ENCODE measurements at regions not wholly inside any gene's neighbourhood (a gene's known extent, or its start where the extent isn't known, plus 50 kb on each side); places are given as distances from the start of the nearest gene placed in this dataset.
"Not testable (repeated sequence)": the region's sequence is repeated elsewhere in the genome, so short reads cannot be mapped to it uniquely, and the experiment has no call there.

DNA sequence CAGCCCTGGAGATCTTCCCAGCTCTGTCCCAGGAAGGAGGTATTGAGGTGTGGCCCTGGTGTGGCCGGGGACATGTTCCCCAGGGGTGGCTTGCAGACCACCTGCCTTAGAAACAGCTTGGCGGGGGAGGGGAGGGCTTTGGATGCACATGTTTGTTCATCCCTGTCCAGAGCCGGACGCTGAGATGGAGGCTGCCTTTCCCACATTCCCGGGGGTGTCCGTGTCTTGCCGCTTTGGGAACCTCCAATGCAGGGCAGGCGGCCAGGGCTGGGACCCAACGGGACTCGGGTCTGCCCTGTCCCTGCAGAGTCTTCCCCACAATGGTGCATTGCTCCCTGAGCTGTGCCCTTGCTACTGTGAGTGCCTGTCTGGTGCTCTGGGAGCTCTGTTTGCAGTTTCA, 319.5 kb upstream of the SFSWAP start:
- DNase-seq = no peak
- no peak for TF ChIP-seq POLR2A (IDR thresholded peaks at IDR 0.05; ENCODE audit: low read length)
- TF ChIP-seq GATA1 (IDR thresholded peaks at IDR 0.05; ENCODE audit: low read depth, low read length) = no peak

DNA sequence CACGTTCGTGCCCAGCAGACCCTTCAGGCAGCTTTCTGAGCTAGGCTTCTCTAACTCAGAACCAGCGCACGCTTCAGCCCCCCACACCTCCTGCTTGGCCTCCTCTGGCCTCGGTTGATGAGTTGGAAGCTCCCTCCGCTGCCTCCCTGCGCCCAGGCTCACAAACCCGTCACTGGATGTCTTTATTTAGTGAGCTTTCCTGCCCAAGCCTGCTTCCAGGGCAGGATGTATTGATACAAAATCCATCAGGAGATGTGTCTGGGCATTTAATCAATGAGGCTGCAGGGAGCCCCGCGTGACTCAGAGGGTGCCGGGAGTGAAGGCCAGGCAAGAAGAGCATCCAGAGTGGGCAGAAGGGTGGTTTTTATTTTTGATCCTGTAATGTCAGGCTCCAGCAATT, 316.1 kb upstream of the SFSWAP start:
- not testable (repeated sequence) for DNase-seq

GRCh38 chr12:131395209-131395684, 315.6 kb upstream of the SFSWAP start:
- DNase-seq = not testable (repeated sequence)

GRCh38 chr12:131395971-131396573, 314.8 kb upstream of the SFSWAP start:
- no peak for DNase-seq
- TF ChIP-seq GATA1 (IDR thresholded peaks at IDR 0.05; ENCODE audit: low read depth, low read length) (no peak), POLR2A (IDR thresholded peaks at IDR 0.05; ENCODE audit: low read length) (no peak)

- TF ChIP-seq POLR2A (IDR thresholded peaks at IDR 0.05; ENCODE audit: low read length) (no peak), GATA1 (IDR thresholded peaks at IDR 0.05; ENCODE audit: low read depth, low read length) (no peak)
- DNase-seq = no peak
Observed at GRCh38 chr12:131397493-131398181, 313.3 kb upstream of the SFSWAP start.

GRCh38 chr12:131399000-131399399, 311.9 kb upstream of the SFSWAP start:
- TF ChIP-seq GATA1 (IDR thresholded peaks at IDR 0.05; ENCODE audit: low read depth, low read length) (no peak), POLR2A (IDR thresholded peaks at IDR 0.05; ENCODE audit: low read length) (no peak)
- no peak for DNase-seq

DNA sequence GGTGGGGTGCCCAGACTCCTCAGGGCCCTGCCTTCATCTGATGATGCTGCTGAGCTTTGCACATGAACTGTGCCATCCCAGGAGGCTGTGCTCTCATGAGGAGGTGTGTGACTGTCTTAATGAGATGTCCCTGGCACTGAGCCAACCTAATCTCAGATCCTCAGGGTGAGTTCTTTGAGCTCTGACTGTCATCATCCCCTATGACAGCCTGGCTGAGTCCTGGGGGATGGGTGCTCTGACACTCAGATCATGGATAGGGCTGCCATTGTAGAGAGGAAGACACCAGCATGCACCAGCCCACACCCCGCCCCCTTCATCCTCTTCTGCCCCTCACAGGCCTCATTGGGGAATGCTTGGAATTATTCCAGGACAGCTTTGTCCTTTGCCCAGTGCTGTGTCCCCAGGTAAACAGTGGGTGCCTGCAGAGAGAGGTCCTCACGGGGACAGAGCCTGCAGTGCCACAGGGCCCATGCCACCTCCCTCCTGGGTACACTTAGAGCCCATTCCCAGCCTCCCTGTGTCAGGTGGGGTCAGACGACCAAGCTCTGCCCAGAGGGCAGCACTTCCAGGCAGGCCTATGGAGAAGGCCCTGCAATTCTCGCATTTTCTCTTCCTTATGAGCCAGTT, 310.1 kb upstream of the SFSWAP start:
- not testable (repeated sequence) for DNase-seq

DNA sequence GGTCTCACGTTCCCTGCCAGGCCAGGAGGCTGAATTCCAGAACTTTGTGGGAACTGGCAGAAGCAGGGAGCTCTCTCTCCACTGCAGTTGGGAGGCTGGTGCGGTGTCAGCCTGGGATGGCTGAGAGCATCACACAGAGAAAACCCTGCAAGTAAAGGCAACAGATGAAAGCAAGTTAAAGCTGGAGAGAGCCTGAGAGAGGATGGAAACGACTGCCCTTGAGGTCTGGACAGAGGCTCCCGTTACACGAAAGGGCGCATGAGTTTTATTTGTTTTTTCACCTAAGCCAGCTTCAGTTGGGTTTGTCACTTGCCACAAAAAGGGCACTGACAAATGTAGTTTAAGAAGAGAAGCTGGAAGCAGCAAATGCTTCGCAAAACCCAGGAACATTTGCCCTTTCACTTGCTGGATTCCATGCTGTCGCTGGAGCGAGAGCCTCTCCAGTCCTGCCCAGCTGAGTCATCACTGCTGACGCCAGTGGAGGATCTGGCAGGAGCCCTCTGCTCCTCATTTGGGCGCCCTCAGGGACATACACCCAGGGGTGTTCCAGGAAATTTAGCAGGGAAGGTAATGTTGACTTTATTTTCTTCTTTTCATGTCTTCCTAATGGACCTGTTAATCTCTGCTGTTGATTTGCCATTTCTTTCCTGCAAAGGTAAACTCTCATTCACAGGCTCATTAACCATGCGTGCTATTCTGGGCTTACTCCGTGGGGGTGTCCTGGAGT, 308.8 kb upstream of the SFSWAP start:
- not testable (repeated sequence) for DNase-seq

GRCh38 chr12:131402781-131403396, 308.0 kb upstream of the SFSWAP start:
- no peak for DNase-seq
- no peak for TF ChIP-seq POLR2A (IDR thresholded peaks at IDR 0.05; ENCODE audit: low read length)
- TF ChIP-seq GATA1 (IDR thresholded peaks at IDR 0.05; ENCODE audit: low read depth, low read length) = no peak

GRCh38 chr12:131403676-131404075, 307.2 kb upstream of the SFSWAP start:
- no peak for DNase-seq
- TF ChIP-seq GATA1 (IDR thresholded peaks at IDR 0.05; ENCODE audit: low read depth, low read length) (no peak), POLR2A (IDR thresholded peaks at IDR 0.05; ENCODE audit: low read length) (no peak)

GRCh38 chr12:131404705-131405104, 306.2 kb upstream of the SFSWAP start:
- TF ChIP-seq POLR2A (IDR thresholded peaks at IDR 0.05; ENCODE audit: low read length) (no peak), GATA1 (IDR thresholded peaks at IDR 0.05; ENCODE audit: low read depth, low read length) (no peak)
- no peak for DNase-seq

DNA sequence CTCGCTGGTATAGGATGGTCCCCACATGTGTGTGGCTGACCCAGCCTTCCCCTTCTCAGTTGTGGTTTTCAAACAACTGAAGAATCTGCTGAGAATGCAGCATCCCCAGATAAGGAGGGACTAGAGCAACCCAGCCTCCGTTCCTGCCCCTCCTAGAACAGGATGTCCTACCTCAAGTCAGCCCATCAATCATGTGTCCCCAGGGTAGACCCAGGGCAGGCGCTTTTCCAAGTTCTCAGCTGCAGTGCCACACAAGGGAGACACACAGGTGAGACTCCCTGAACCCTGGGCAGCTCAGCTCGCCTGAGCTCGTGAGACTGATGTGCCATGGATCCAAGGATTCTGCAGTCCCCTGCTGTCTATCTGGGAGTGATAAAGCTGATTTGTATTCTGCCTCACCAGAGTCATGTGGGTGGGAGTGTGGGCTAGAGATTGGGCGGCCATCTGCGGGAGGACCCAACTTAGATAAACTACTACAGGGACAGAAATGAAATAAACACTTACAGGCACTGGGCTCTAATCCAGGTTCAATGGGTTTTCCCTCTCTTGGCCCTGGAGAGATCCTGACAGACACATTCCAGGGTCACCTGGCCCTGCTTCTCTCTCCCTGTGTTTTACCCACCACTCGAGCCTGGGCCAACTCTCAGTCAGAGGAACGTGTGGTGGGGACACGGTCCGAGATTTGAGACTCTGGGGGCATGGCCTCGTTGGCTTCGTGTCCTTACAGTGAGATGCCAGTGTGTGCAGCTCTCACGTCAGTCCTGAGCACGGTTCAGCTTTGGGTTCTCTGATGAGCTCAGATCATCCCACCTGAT, 303.5 kb upstream of the SFSWAP start:
- DNase-seq = no peak
- TF ChIP-seq GATA1 (IDR thresholded peaks at IDR 0.05; ENCODE audit: low read depth, low read length) = no peak
- no peak for TF ChIP-seq POLR2A (IDR thresholded peaks at IDR 0.05; ENCODE audit: low read length)

DNA sequence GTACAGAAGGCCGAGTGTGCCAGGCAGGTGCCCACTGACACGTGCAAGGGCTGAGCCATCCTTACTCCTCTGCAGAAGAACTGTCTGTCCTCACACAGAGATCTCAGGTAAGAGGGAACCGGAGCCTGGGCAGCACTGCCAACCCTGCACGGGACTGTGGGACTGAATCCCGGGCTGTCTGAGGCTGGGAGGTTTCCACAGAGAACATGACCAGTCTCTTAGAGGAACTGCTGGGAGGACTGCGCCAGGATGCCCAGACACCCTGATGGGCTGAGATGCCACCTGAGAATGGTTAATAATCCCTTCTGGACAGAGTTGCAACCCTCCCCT, 302.9 kb upstream of the SFSWAP start:
- TF ChIP-seq GATA1 (IDR thresholded peaks at IDR 0.05; ENCODE audit: low read depth, low read length) (no peak), POLR2A (IDR thresholded peaks at IDR 0.05; ENCODE audit: low read length) (no peak)
- no peak for DNase-seq

- DNase-seq = no peak
- TF ChIP-seq GATA1 (IDR thresholded peaks at IDR 0.05; ENCODE audit: low read depth, low read length) (no peak), POLR2A (IDR thresholded peaks at IDR 0.05; ENCODE audit: low read length) (no peak)
Observed at GRCh38 chr12:131408484-131408883, 302.4 kb upstream of the SFSWAP start.
